Transverse colon (tissue), 4 donors: ENCODE measurements at regions not wholly inside any gene's neighbourhood (a gene's known extent, or its start where the extent isn't known, plus 50 kb on each side); places are given as distances from the start of the nearest gene placed in this dataset.

Experiments used
- DNase-seq: peaks from one replicate; pipeline ENCODE4 v3.0.0-alpha.2; 2019
- H3K27ac ChIP-seq, 4 donors: fragments of 200-600 bp; sonication (generic); 2 replicates each; pipeline ENCODE4 v1.5.1; 2016 to 2018; ENCODE audit warnings: inconsistent platforms in 4 of 4
- H3K27me3 ChIP-seq: fragments of 200-600 bp; sonication (generic); 2 replicates; pipeline ENCODE4 v1.5.1; 2017; ENCODE audit warnings: inconsistent platforms
- H3K36me3 ChIP-seq, 4 donors: fragments of 200-600 bp; sonication (generic); 2 replicates each; pipeline ENCODE4 v1.5.1; 2017 to 2019; ENCODE audit warnings: inconsistent platforms in 4 of 4
- H3K4me1 ChIP-seq, 4 donors: fragments of 200-600 bp; sonication (generic); 2 replicates each; pipeline ENCODE4 v1.5.1; 2017 to 2020; ENCODE audit warnings: inconsistent platforms in 4 of 4
- H3K4me3 ChIP-seq, 4 donors: fragments of 200-600 bp; sonication (generic); 1 replicate in 1 of 4; 2 replicates in 3 of 4; pipeline versions ENCODE4 v1.5.1 to v1.6.1; 2017 to 2019; ENCODE audit warnings: inconsistent platforms in 4 of 4
- H3K9me3 ChIP-seq, 2 donors: fragments of 200-600 bp; sonication (generic); 2 replicates each; pipeline ENCODE4 v1.5.1; 2017 to 2019; ENCODE audit warnings: inconsistent platforms in 2 of 2
- CTCF ChIP-seq, 5 experiments: fragments of 200-600 bp in 3 of 5; fragments of 450-650 bp in 2 of 5; sonication (generic) in 3 of 5; IDR thresholded peaks; 1 replicate in 2 of 5; 2 replicates in 3 of 5; pipeline ENCODE4 v1.5.1; 2016 to 2017; ENCODE audit warnings: antibody characterized with exemption in 5 of 5, inconsistent platforms in 3 of 5, mild to moderate bottlenecking in 2 of 5, moderate library complexity in 1 of 5
- EP300 ChIP-seq: sonication (generic); formaldehyde crosslinking; IDR thresholded peaks from one replicate; pipeline ENCODE4 v1.6.1; 2017; ENCODE audit warnings: antibody characterized with exemption, low read depth
- POLR2A ChIP-seq: fragments of 450-650 bp; IDR thresholded peaks from one replicate; pipeline ENCODE4 v1.6.1; 2016; ENCODE audit warnings: antibody characterized with exemption, mild to moderate bottlenecking, moderate library complexity
- POLR2AphosphoS5 ChIP-seq, 3 donors: sonication (generic); formaldehyde crosslinking; IDR thresholded peaks; one replicate each; pipeline ENCODE4 v1.6.1; 2016; ENCODE audit warnings: antibody characterized with exemption in 3 of 3
- WGBS, 2 donors: methylation state at CpG; one replicate each; pipeline ENCODE4 v1.1.5; 2018; ENCODE audit warnings: low coverage in 1 of 2; 5-methylcytosine and 5-hydroxymethylcytosine counted together
- in situ Hi-C, 4 donors: fragments of 200-750 bp; cut with MboI; loops; one replicate each; pipeline versions ENCODE4 v1.15.0 to v1.15.1; 2017; ENCODE audit warnings: low sequenced_read_pairs in 3 of 4, low pct_ligation_motif_present in 1 of 4, low pct_unique_long_range_greater_than_20kb in 1 of 4
- intact Hi-C: fragments of 100-400 bp; cut with DNase I; formaldehyde crosslinking; loops from one replicate; pipeline ENCODE4 v1.15.1; 2023; ENCODE audit warnings: low total_unique reads

- TF ChIP-seq POLR2A (no peak), CTCF (IDR thresholded peaks at IDR 0.05) (no peak), POLR2AphosphoS5 (IDR thresholded peaks at IDR 0.05) (no peak), EP300 (no peak)
- intact Hi-C loops: no loop called here
- no peak overlapping the region for H3K4me3 ChIP-seq
- H3K27ac ChIP-seq: no peak overlapping the region
- no peak for DNase-seq
- H3K4me1 ChIP-seq: no peaks in the 10 kb centered on the region
- 75% methylated on average over 1 of the region's 1 CpG; no CpG with 5 or more reads in 1 of the 2 donors for WGBS, 2 donors
- no peaks in the 10 kb centered on the region for H3K36me3 ChIP-seq
- no peaks in the 10 kb centered on the region for H3K27me3 ChIP-seq
- no peaks in the 10 kb centered on the region for H3K9me3 ChIP-seq
- in situ Hi-C loops: loop anchor here in 2 of 4 donors (25.0 kb wide), 1 partner anchor 586 kb away; no protein-coding TSS in a partner anchor
Measured at GRCh38 chr3:25000971-25001591, 427.0 kb upstream of the RARB start.

GRCh38 chr3:25002052-25002451 lies 426.0 kb upstream of the RARB start:
- Histone ChIP-seq H3K27me3 (no peaks in the 10 kb centered on the region), H3K4me1 (no peaks in the 10 kb centered on the region), H3K36me3 (no peaks in the 10 kb centered on the region), H3K4me3 (no peak overlapping the region), H3K9me3 (no peaks in the 10 kb centered on the region), H3K27ac (no peak overlapping the region)
- in situ Hi-C loops (loop anchor here in 2 of 4 donors (25.0 kb wide), 1 partner anchor 585 kb away; no protein-coding TSS in a partner anchor), intact Hi-C loops (no loop called here)
- DNase-seq: no peak
- no peak for TF ChIP-seq POLR2AphosphoS5 (IDR thresholded peaks at IDR 0.05)
- WGBS, 2 donors: 43 to 47% methylated on average over 2 of the region's 2 CpGs

DNA sequence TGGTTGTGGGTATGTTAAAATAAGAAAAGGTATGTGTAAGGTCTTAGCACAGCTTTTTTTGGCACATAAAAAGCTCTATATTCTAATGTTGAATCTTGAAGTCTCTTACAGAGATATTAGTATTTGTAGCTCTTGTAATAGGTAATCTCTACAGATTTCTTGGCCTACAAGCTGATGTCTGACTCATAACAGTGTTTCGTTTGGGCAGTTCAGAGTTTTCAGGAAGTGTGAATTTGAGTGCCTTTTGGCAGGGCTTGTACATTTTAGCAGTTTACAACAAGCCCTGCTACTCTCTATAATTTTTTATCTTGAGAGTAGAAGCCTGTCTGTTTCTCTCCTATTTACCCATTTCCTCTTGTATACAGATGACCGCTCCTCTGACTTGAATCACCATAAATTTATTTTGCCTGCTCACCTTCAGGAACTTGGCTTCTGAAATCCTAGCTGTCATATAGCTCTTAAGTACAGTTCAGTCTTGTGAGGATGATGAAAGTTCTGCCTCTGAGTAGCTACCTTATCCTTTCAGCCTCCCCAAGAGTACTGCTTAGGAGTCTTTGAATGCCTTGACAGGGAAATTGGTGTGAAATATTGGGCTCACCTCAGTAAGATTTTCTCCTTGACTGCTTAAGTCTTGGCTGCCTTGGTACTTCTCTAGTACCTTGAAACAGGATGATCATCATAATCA lies 419.9 kb upstream of the RARB start:
- no peak overlapping the region for H3K27ac ChIP-seq
- WGBS, 2 donors: 33 to 40% methylated on average over 2 of the region's 2 CpGs
- H3K36me3 ChIP-seq: no peaks in the 10 kb centered on the region
- no peak overlapping the region for H3K4me3 ChIP-seq
- no peak for TF ChIP-seq POLR2A
- TF ChIP-seq CTCF (IDR thresholded peaks at IDR 0.05): no peak
- no peak for TF ChIP-seq POLR2AphosphoS5 (IDR thresholded peaks at IDR 0.05)
- no peak for DNase-seq
- H3K9me3 ChIP-seq: no peaks in the 10 kb centered on the region
- intact Hi-C loops (no loop called here), in situ Hi-C loops (loop anchor here in 2 of 4 donors (25.0 kb wide), 1 partner anchor 579 kb away; no protein-coding TSS in a partner anchor)
- peaks cover 0 to 3% (median 0%) of the 10 kb centered on the region in 4 donors for H3K4me1 ChIP-seq
- H3K27me3 ChIP-seq: no peaks in the 10 kb centered on the region

DNA sequence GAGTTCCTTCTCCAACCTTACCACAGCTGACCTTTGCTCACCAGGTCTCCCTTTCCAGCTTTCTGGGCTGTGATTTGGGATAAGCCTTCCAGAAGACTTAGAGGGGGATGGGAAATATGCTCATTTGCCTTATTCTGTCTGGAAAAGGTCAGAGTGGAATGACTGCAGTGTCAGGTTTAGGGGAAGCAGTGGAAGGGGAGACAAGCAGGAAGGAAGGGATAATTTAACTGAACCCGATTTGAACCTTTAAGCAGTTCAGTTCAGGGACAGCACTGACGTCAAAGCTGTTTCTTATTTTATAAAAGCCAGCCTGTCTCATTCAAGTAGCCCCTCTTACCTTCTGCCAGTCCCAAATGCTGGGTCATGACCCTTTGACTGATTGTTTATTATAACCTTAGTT lies 418.4 kb upstream of the RARB start:
- DNase-seq: no peak
- H3K4me1 ChIP-seq: peaks cover 0 to 3% (median 0%) of the 10 kb centered on the region in 4 donors
- H3K36me3 ChIP-seq: no peaks in the 10 kb centered on the region
- TF ChIP-seq POLR2A (no peak), CTCF (IDR thresholded peaks at IDR 0.05) (no peak), EP300 (no peak), POLR2AphosphoS5 (IDR thresholded peaks at IDR 0.05) (no peak)
- H3K4me3 ChIP-seq: no peak overlapping the region
- intact Hi-C loops: no loop called here
- WGBS, 2 donors: 57 to 61% methylated on average over 2 of the region's 2 CpGs
- H3K27ac ChIP-seq: no peak overlapping the region
- no peaks in the 10 kb centered on the region for H3K9me3 ChIP-seq
- in situ Hi-C loops: loop anchor here in 2 of 4 donors (25.0 kb wide), 1 partner anchor 578 kb away; no protein-coding TSS in a partner anchor
- no peaks in the 10 kb centered on the region for H3K27me3 ChIP-seq
